Activated CD8-positive, alpha-beta T cell treated with anti-CD3 and anti-CD28 coated beads, Interleukin-2, amount 10 ng/mL, durations not matched to agents 7 days and 5 days (primary cell): ENCODE measurements at regions not wholly inside any gene's neighbourhood (a gene's known extent, or its start where the extent isn't known, plus 50 kb on each side); places are given as distances from the start of the nearest gene placed in this dataset.
"Not testable (repeated sequence)": the region's sequence is repeated elsewhere in the genome, so short reads cannot be mapped to it uniquely, and the experiment has no call there.

Experiments used
- ATAC-seq: fragments of 150-1000 bp; cut with Tn5 transposase; one replicate; pipeline ENCODE4 v1.10.0; 2021; ENCODE audit warnings: moderate library complexity
- CTCF ChIA-PET: fragments of 350-600 bp; sonication (Branson Sonifier 250); formaldehyde crosslinking; loops from one replicate; lab custom pipeline; 2021; ENCODE audit warnings: antibody characterized with exemption; lab: Charles Lee
- POLR2A ChIA-PET: fragments of 350-600 bp; sonication (Branson Sonifier 250); formaldehyde crosslinking; loops from one replicate; lab custom pipeline; 2021; ENCODE audit warnings: antibody characterized with exemption; lab: Charles Lee
- DNase-seq: peaks from one replicate; pipeline ENCODE4 v3.0.0-alpha.2; 2020
- H3K27ac Mint-ChIP-seq: one replicate; pipeline ENCODE4 v1.8.0; 2021; ENCODE audit warnings: mild to moderate bottlenecking, mixed read lengths
- H3K27me3 Mint-ChIP-seq: one replicate; pipeline ENCODE4 v1.8.0; 2021; ENCODE audit warnings: low read depth, mixed read lengths
- H3K36me3 Mint-ChIP-seq: one replicate; pipeline ENCODE4 v1.8.0; 2021; ENCODE audit warnings: low read depth, mixed read lengths
- H3K4me1 Mint-ChIP-seq: one replicate; pipeline ENCODE4 v1.8.0; 2021; ENCODE audit warnings: low read depth, mixed read lengths
- H3K4me3 Mint-ChIP-seq: one replicate; pipeline ENCODE4 v1.8.0; 2021; ENCODE audit warnings: mild to moderate bottlenecking, mixed read lengths
- H3K9me3 Mint-ChIP-seq: one replicate; pipeline ENCODE4 v1.8.0; 2022; ENCODE audit warnings: mixed read lengths; ENCODE audit not compliant: insufficient read depth

- Mint-ChIP-seq H3K4me3 (no peak overlapping the region), H3K27me3 (no peaks in the 10 kb centered on the region), H3K4me1 (no peaks in the 10 kb centered on the region), H3K27ac (no peak overlapping the region), H3K9me3 (peaks cover 14% of the 10 kb centered on the region), H3K36me3 (no peaks in the 10 kb centered on the region)
- DNase-seq (no peak), ATAC-seq (no peak)
- CTCF ChIA-PET = no interaction called here
- POLR2A ChIA-PET = no interaction called here
Observed at GRCh38 chr13:90483906-90484305, 863.6 kb upstream of the MIR17HG start.

GRCh38 chr13:90485436-90485835 lies 862.1 kb upstream of the MIR17HG start:
- H3K4me3 Mint-ChIP-seq = no peak overlapping the region
- POLR2A ChIA-PET = no interaction called here
- no peaks in the 10 kb centered on the region for H3K27me3 Mint-ChIP-seq
- no peaks in the 10 kb centered on the region for H3K36me3 Mint-ChIP-seq
- no peak overlapping the region for H3K27ac Mint-ChIP-seq
- peaks cover 6% of the 10 kb centered on the region for H3K9me3 Mint-ChIP-seq
- CTCF ChIA-PET = no interaction called here
- ATAC-seq = no peak
- DNase-seq = no peak
- H3K4me1 Mint-ChIP-seq = no peaks in the 10 kb centered on the region

- Mint-ChIP-seq H3K27ac (no peak overlapping the region), H3K36me3 (no peaks in the 10 kb centered on the region), H3K4me1 (no peaks in the 10 kb centered on the region), H3K9me3 (peaks cover 30% of the 10 kb centered on the region), H3K4me3 (no peak overlapping the region), H3K27me3 (no peaks in the 10 kb centered on the region)
- CTCF ChIA-PET = no interaction called here
- ATAC-seq (no peak), DNase-seq (no peak)
- POLR2A ChIA-PET = no interaction called here
Observed at GRCh38 chr13:90492872-90493271, 854.6 kb upstream of the MIR17HG start.

GRCh38 chr13:90493667-90494066 lies 853.8 kb upstream of the MIR17HG start:
- Mint-ChIP-seq H3K9me3 (peaks cover 30% of the 10 kb centered on the region), H3K27me3 (no peaks in the 10 kb centered on the region), H3K36me3 (no peaks in the 10 kb centered on the region), H3K4me3 (no peak overlapping the region), H3K4me1 (no peaks in the 10 kb centered on the region), H3K27ac (no peak overlapping the region)
- DNase-seq (no peak), ATAC-seq (no peak)
- ChIA-PET POLR2A (no interaction called here), CTCF (no interaction called here)

GRCh38 chr13:90494849-90495248 lies 852.6 kb upstream of the MIR17HG start:
- POLR2A ChIA-PET, H3K27ac Mint-ChIP-seq, CTCF ChIA-PET, H3K36me3 Mint-ChIP-seq, ATAC-seq, DNase-seq, H3K4me3 Mint-ChIP-seq, H3K4me1 Mint-ChIP-seq, H3K27me3 Mint-ChIP-seq: not testable (repeated sequence)
- peaks cover 30% of the 10 kb centered on the region for H3K9me3 Mint-ChIP-seq

GRCh38 chr13:90498096-90498495 lies 849.4 kb upstream of the MIR17HG start:
- ChIA-PET CTCF (no interaction called here), POLR2A (no interaction called here)
- H3K4me3 Mint-ChIP-seq = no peak overlapping the region
- ATAC-seq (no peak), DNase-seq (no peak)
- H3K9me3 Mint-ChIP-seq = peaks cover 20% of the 10 kb centered on the region
- no peak overlapping the region for H3K27ac Mint-ChIP-seq
- no peaks in the 10 kb centered on the region for H3K36me3 Mint-ChIP-seq
- H3K27me3 Mint-ChIP-seq = no peaks in the 10 kb centered on the region
- H3K4me1 Mint-ChIP-seq = no peaks in the 10 kb centered on the region

- Mint-ChIP-seq H3K27ac (no peak overlapping the region), H3K4me3 (no peak overlapping the region), H3K9me3 (peaks cover 13% of the 10 kb centered on the region), H3K27me3 (no peaks in the 10 kb centered on the region), H3K4me1 (no peaks in the 10 kb centered on the region), H3K36me3 (no peaks in the 10 kb centered on the region)
- ChIA-PET CTCF (no interaction called here), POLR2A (no interaction called here)
- ATAC-seq = no peak
- DNase-seq = no peak
Observed at GRCh38 chr13:90498816-90499215, 848.7 kb upstream of the MIR17HG start.

- no peak for DNase-seq
- Mint-ChIP-seq H3K9me3 (peaks cover 12% of the 10 kb centered on the region), H3K27ac (no peak overlapping the region), H3K36me3 (no peaks in the 10 kb centered on the region), H3K4me3 (no peak overlapping the region), H3K4me1 (no peaks in the 10 kb centered on the region), H3K27me3 (no peaks in the 10 kb centered on the region)
- ChIA-PET POLR2A (no interaction called here), CTCF (no interaction called here)
- no peak for ATAC-seq
Observed at GRCh38 chr13:90500569-90500968, 846.9 kb upstream of the MIR17HG start.

- ChIA-PET CTCF (no interaction called here), POLR2A (no interaction called here)
- no peaks in the 10 kb centered on the region for H3K36me3 Mint-ChIP-seq
Observed at GRCh38 chr13:90502153-90502552, 845.3 kb upstream of the MIR17HG start.

GRCh38 chr13:90502762-90503161 lies 844.7 kb upstream of the MIR17HG start:
- Mint-ChIP-seq H3K27me3 (no peaks in the 10 kb centered on the region), H3K27ac (no peak overlapping the region), H3K9me3 (peaks cover 5% of the 10 kb centered on the region), H3K4me3 (no peak overlapping the region), H3K36me3 (no peaks in the 10 kb centered on the region), H3K4me1 (no peaks in the 10 kb centered on the region)
- ChIA-PET CTCF (no interaction called here), POLR2A (no interaction called here)
- DNase-seq (no peak), ATAC-seq (no peak)

More at GRCh38 chr13:90502153-90502552, 845.3 kb upstream of the MIR17HG start:
- no peak overlapping the region for H3K27ac Mint-ChIP-seq
- ATAC-seq = no peak
- peaks cover 5% of the 10 kb centered on the region for H3K9me3 Mint-ChIP-seq
- H3K27me3 Mint-ChIP-seq = no peaks in the 10 kb centered on the region
- H3K4me1 Mint-ChIP-seq = no peaks in the 10 kb centered on the region
- H3K4me3 Mint-ChIP-seq = no peak overlapping the region
- DNase-seq = no peak

GRCh38 chr13:90510319-90510718 lies 837.2 kb upstream of the MIR17HG start:
- DNase-seq (no peak), ATAC-seq (no peak)
- Mint-ChIP-seq H3K4me3 (no peak overlapping the region), H3K4me1 (no peaks in the 10 kb centered on the region), H3K27ac (no peak overlapping the region), H3K27me3 (no peaks in the 10 kb centered on the region), H3K9me3 (peaks cover 18% of the 10 kb centered on the region), H3K36me3 (no peaks in the 10 kb centered on the region)
- CTCF ChIA-PET = no interaction called here
- POLR2A ChIA-PET = no interaction called here

- DNase-seq (no peak), ATAC-seq (no peak)
- H3K4me1 Mint-ChIP-seq = no peaks in the 10 kb centered on the region
- H3K9me3 Mint-ChIP-seq = peaks cover 18% of the 10 kb centered on the region
- no peaks in the 10 kb centered on the region for H3K36me3 Mint-ChIP-seq
- no peak overlapping the region for H3K4me3 Mint-ChIP-seq
- no peaks in the 10 kb centered on the region for H3K27me3 Mint-ChIP-seq
- ChIA-PET POLR2A (no interaction called here), CTCF (no interaction called here)
- H3K27ac Mint-ChIP-seq = no peak overlapping the region
Observed at GRCh38 chr13:90511903-90512302, 835.6 kb upstream of the MIR17HG start.

GRCh38 chr13:90514712-90515111 lies 832.8 kb upstream of the MIR17HG start:
- H3K4me1 Mint-ChIP-seq, ATAC-seq, CTCF ChIA-PET, H3K36me3 Mint-ChIP-seq, POLR2A ChIA-PET, H3K27ac Mint-ChIP-seq, DNase-seq, H3K4me3 Mint-ChIP-seq, H3K27me3 Mint-ChIP-seq: not testable (repeated sequence)
- peaks cover 13% of the 10 kb centered on the region for H3K9me3 Mint-ChIP-seq
